ENCODE measurements at regions not wholly inside any gene's neighbourhood (a gene's known extent, or its start where the extent isn't known, plus 50 kb on each side); places are given as distances from the start of the nearest gene placed in this dataset.

DNA sequence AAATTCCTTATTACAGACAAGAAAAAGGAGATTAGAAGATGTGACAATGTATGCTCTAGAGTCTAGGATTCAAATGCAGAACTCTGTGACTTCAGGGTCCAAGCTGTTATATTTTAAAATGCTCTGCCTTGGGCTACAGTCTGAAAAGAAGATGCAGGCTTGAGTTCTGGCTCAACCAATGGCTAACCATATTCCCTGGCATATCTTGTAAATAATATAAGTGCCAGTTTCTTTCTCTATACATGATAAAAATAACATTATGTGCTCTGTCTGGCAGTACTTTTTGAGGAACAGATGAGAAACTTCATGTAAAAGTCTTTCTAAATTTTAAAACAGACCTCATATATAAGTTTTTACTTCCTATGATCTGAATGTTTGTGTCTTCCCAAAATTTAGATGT is 926.5 kb upstream of the CDH6 start:
- no peak overlapping the region for H2AFZ ChIP-seq (ENCODE audit: low read length)
- TF ChIP-seq CTCF (IDR thresholded peaks at IDR 0.05; ENCODE audit: extremely low read depth, low read depth, low read length) = no peak
- H4K20me1 ChIP-seq (ENCODE audit: insufficient read depth, low read length) = no peaks in the 10 kb centered on the region
- no peak overlapping the region for H3K4me2 ChIP-seq (ENCODE audit: insufficient read depth, low read length)
- no peaks in the 10 kb centered on the region for H3K9me3 ChIP-seq (ENCODE audit: low read depth, low read length)
- no peak for DNase-seq (ENCODE audit: insufficient read length, low spot score, missing footprints)
- no peak overlapping the region for H3K27ac ChIP-seq (ENCODE audit: low read depth, low read length)
- no peaks in the 10 kb centered on the region for H3K27me3 ChIP-seq (ENCODE audit: insufficient read depth, low read length)
- H3K36me3 ChIP-seq (ENCODE audit: insufficient read depth, low read length) = no peaks in the 10 kb centered on the region
- H3K79me2 ChIP-seq (ENCODE audit: insufficient read depth, low read length) = no peaks in the 10 kb centered on the region
- no peaks in the 10 kb centered on the region for H3K4me1 ChIP-seq (ENCODE audit: insufficient read depth, low read length)
- H3K4me3 ChIP-seq (ENCODE audit: insufficient read depth, low read length) = no peak overlapping the region

DNA sequence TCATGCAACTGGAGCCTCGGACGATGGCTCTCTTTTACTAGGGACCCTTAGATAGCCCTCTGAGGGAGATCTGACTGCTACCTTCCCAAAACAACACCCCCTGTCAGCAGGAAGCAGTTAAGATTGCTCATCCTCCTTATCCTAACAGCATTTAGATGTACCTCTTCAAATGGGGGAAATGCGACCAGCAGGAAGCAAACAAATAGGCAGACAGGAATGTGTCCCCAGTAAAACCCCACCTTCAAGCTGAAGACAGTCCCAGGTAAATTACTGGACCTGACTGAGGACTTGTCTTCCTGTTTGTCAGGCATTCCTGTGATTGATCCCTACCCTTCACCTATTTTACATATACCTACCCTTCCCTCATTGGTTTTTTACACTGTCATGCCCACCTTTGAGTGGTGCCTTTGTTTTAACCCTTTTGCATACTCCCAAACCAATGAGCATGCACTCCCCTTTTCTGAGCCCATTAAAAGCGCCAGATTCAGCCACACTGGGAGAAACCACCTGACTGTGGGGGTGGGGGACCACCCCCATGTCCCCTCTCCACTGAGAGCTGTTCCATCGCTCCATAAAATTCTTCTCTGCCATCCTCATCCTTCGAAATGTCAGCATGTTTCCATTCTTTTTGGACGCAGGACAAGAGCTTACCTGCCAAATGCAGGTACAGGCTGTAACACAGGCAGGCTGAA is 954.0 kb upstream of the CDH6 start:
- Histone ChIP-seq H3K27ac (ENCODE audit: low read depth, low read length) (no peak overlapping the region), H3K36me3 (ENCODE audit: insufficient read depth, low read length) (no peaks in the 10 kb centered on the region), H3K4me2 (ENCODE audit: insufficient read depth, low read length) (no peak overlapping the region), H2AFZ (ENCODE audit: low read length) (no peak overlapping the region), H4K20me1 (ENCODE audit: insufficient read depth, low read length) (no peaks in the 10 kb centered on the region), H3K9me3 (ENCODE audit: low read depth, low read length) (peaks cover 2% of the 10 kb centered on the region), H3K4me1 (ENCODE audit: insufficient read depth, low read length) (no peaks in the 10 kb centered on the region), H3K4me3 (ENCODE audit: insufficient read depth, low read length) (no peak overlapping the region), H3K79me2 (ENCODE audit: insufficient read depth, low read length) (no peaks in the 10 kb centered on the region), H3K27me3 (ENCODE audit: insufficient read depth, low read length) (no peaks in the 10 kb centered on the region)
- no peak for DNase-seq (ENCODE audit: insufficient read length, low spot score, missing footprints)
- TF ChIP-seq CTCF (IDR thresholded peaks at IDR 0.05; ENCODE audit: extremely low read depth, low read depth, low read length) = no peak

- DNase-seq (ENCODE audit: insufficient read length, low spot score, missing footprints) = no peak
- Histone ChIP-seq H3K4me2 (ENCODE audit: insufficient read depth, low read length) (no peak overlapping the region), H3K4me1 (ENCODE audit: insufficient read depth, low read length) (no peaks in the 10 kb centered on the region), H3K79me2 (ENCODE audit: insufficient read depth, low read length) (no peaks in the 10 kb centered on the region), H3K9me3 (ENCODE audit: low read depth, low read length) (peaks cover 2% of the 10 kb centered on the region), H3K27ac (ENCODE audit: low read depth, low read length) (no peak overlapping the region), H3K27me3 (ENCODE audit: insufficient read depth, low read length) (no peaks in the 10 kb centered on the region), H2AFZ (ENCODE audit: low read length) (no peak overlapping the region), H4K20me1 (ENCODE audit: insufficient read depth, low read length) (no peaks in the 10 kb centered on the region), H3K4me3 (ENCODE audit: insufficient read depth, low read length) (no peak overlapping the region), H3K36me3 (ENCODE audit: insufficient read depth, low read length) (no peaks in the 10 kb centered on the region)
- no peak for TF ChIP-seq CTCF (IDR thresholded peaks at IDR 0.05; ENCODE audit: extremely low read depth, low read depth, low read length)
These were observed 956.3 kb upstream of the CDH6 start for GRCh38 chr5:30237189-30237588.

DNA sequence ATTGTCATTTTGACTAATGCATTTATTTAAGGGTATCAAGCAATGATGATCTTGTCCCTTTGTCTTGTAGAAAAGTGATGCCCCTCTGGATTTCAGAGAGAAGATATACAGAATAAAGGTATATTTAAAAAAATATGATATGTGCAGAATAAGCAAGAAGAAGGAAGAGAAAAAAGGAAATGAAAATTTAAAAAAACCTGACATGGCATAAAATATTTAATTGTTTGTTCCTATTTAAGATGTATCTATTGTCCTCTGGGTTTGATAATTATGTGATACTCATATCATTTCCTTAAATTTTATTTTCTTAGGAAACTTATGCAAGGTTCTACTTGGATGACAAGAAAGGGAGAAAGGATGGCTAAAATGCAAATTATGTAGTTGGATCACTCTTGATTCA is 983.7 kb upstream of the CDH6 start:
- Histone ChIP-seq H3K4me1 (ENCODE audit: insufficient read depth, low read length) (no peaks in the 10 kb centered on the region), H3K9me3 (ENCODE audit: low read depth, low read length) (peaks cover 2% of the 10 kb centered on the region), H3K79me2 (ENCODE audit: insufficient read depth, low read length) (no peaks in the 10 kb centered on the region), H3K4me2 (ENCODE audit: insufficient read depth, low read length) (no peak overlapping the region), H4K20me1 (ENCODE audit: insufficient read depth, low read length) (no peaks in the 10 kb centered on the region), H2AFZ (ENCODE audit: low read length) (no peak overlapping the region), H3K36me3 (ENCODE audit: insufficient read depth, low read length) (no peaks in the 10 kb centered on the region), H3K27ac (ENCODE audit: low read depth, low read length) (no peak overlapping the region), H3K27me3 (ENCODE audit: insufficient read depth, low read length) (no peaks in the 10 kb centered on the region), H3K4me3 (ENCODE audit: insufficient read depth, low read length) (no peak overlapping the region)
- no peak for DNase-seq (ENCODE audit: insufficient read length, low spot score, missing footprints)
- no peak for TF ChIP-seq CTCF (IDR thresholded peaks at IDR 0.05; ENCODE audit: extremely low read depth, low read depth, low read length)

Data from osteoblast (primary cell).